Stimulated activated CD8-positive, alpha-beta memory T cell treated with anti-CD3 and anti-CD28 coated beads, Interleukin-4, amount 100 ng/mL, for 4 hours (primary cell): ENCODE measurements at regions not wholly inside any gene's neighbourhood (a gene's known extent, or its start where the extent isn't known, plus 50 kb on each side); places are given as distances from the start of the nearest gene placed in this dataset.

Experiments used
- DNase-seq, 2 donors: peaks; one replicate each; pipeline ENCODE4 v3.0.0-alpha.2; 2020; ENCODE audit warnings: low read depth in 2 of 2, low spot score in 1 of 2

- no peak for DNase-seq
These were observed 71.0 kb downstream of the TMPRSS5 start for GRCh38 chr11:113634940-113635575.

GRCh38 chr11:113632981-113633380 is 73.1 kb downstream of the TMPRSS5 start:
- no peak for DNase-seq

- no peak for DNase-seq
These were observed 76.5 kb downstream of the TMPRSS5 start for GRCh38 chr11:113629562-113629961.

- DNase-seq: no peak
These were observed 77.2 kb downstream of the TMPRSS5 start for GRCh38 chr11:113628912-113629311.

GRCh38 chr11:113627946-113628345 is 78.2 kb downstream of the TMPRSS5 start:
- no peak for DNase-seq

- DNase-seq: no peak
These were observed 78.8 kb downstream of the TMPRSS5 start for GRCh38 chr11:113627297-113627696.

- DNase-seq: no peak
These were observed 79.4 kb downstream of the TMPRSS5 start for GRCh38 chr11:113626736-113627135.

GRCh38 chr11:113623114-113623513 is 83.0 kb downstream of the TMPRSS5 start:
- no peak for DNase-seq

GRCh38 chr11:113618360-113618759 is 87.7 kb downstream of the TMPRSS5 start:
- no peak for DNase-seq

- no peak for DNase-seq
These were observed 90.3 kb downstream of the TMPRSS5 start for GRCh38 chr11:113615773-113616172.

- no peak for DNase-seq
These were observed 91.0 kb downstream of the TMPRSS5 start for GRCh38 chr11:113615098-113615497.

GRCh38 chr11:113614097-113614496 is 92.0 kb downstream of the TMPRSS5 start:
- DNase-seq: no peak

GRCh38 chr11:113613619-113614018 is 92.5 kb downstream of the TMPRSS5 start:
- no peak for DNase-seq

GRCh38 chr11:113604186-113604585 is 101.9 kb downstream of the TMPRSS5 start:
- DNase-seq: no peak

- DNase-seq: no peak
These were observed 102.6 kb downstream of the TMPRSS5 start for GRCh38 chr11:113603277-113604059.

- no peak for DNase-seq
These were observed 103.6 kb downstream of the TMPRSS5 start for GRCh38 chr11:113602483-113602882.

- no peak for DNase-seq
These were observed 109.5 kb downstream of the TMPRSS5 start for GRCh38 chr11:113596658-113597057.

- DNase-seq: no peak
These were observed 110.1 kb downstream of the TMPRSS5 start for GRCh38 chr11:113595810-113596594.

- DNase-seq: no peak
These were observed 112.3 kb downstream of the TMPRSS5 start for GRCh38 chr11:113593698-113594308.

GRCh38 chr11:113591117-113591516 is 115.0 kb downstream of the TMPRSS5 start:
- no peak for DNase-seq

GRCh38 chr11:113587308-113587739 is 112.1 kb upstream of the DRD2 start:
- no peak for DNase-seq
